GM19463 (cell line): ENCODE measurements at regions not wholly inside any gene's neighbourhood (a gene's known extent, or its start where the extent isn't known, plus 50 kb on each side); places are given as distances from the start of the nearest gene placed in this dataset.

Experiments
- ATAC-seq: cut with Tn5 transposase; IDR thresholded peaks from one replicate; pipeline ENCODE4 v1.9.1; 2021; ENCODE audit warnings: mild to moderate bottlenecking, moderate library complexity; ENCODE audit not compliant: unreplicated experiment

- ATAC-seq = no peak
Measured at GRCh38 chr4:125434136-125434535, 119.4 kb downstream of the FAT4 start.

GRCh38 chr4:125440814-125441213 lies 126.1 kb downstream of the FAT4 start:
- no peak for ATAC-seq

DNA sequence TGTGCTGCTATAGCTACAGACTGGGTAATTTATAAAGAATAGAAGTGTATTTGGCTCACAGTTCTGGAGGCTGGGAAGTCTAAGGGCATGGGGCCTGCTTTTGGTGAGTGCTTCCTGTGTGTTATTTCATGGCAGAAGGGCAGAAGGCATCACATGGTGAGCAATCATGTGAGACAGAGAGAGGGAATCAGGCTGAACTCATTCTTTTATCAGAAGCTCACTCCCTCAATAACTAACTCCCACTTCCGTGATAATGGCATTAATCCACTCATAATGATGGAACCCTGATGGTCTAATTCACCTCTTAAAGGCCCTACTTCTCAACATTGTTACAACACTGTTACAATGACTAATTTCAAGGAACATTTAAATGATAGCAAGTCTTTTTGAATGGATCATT lies 129.4 kb downstream of the FAT4 start:
- no peak for ATAC-seq

GRCh38 chr4:125445525-125445924 lies 130.8 kb downstream of the FAT4 start:
- no peak for ATAC-seq

- no peak for ATAC-seq
Measured at GRCh38 chr4:125447551-125448290, 133.0 kb downstream of the FAT4 start.

- ATAC-seq = no peak
Measured at GRCh38 chr4:125456075-125456474, 141.3 kb downstream of the FAT4 start.

- no peak for ATAC-seq
Measured at GRCh38 chr4:125459531-125459930, 144.8 kb downstream of the FAT4 start.

DNA sequence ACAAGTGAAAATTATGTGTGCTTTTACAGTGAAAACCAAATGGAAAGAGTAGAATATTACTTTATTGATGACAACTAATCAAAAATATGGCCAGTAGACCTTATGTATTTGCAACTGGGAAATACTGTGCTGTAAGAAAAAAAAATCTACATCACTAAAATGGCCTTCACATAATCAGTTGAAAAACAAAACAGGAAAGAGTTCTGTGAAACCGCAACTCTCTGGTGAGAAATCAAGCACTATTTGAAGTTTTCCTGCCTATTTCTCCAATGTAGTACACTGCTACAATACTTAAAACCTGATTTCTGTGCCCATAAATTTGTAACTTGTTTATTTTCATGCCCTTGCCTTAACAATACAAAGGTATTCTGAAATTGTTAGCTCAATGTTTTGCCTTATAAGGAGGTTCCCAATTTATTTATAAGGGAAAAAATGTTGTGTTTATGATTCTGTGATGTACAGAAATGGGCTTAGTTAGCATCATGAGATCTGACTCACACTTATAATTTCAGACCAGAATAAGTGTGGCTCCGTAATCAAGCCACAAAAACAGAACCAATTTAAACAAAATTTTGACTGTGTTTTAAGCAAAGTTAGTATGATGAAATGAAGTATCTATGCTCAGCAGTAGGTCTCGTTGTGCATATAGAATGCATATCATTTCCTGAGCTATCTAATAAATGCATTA lies 147.1 kb downstream of the FAT4 start:
- ATAC-seq = no peak

DNA sequence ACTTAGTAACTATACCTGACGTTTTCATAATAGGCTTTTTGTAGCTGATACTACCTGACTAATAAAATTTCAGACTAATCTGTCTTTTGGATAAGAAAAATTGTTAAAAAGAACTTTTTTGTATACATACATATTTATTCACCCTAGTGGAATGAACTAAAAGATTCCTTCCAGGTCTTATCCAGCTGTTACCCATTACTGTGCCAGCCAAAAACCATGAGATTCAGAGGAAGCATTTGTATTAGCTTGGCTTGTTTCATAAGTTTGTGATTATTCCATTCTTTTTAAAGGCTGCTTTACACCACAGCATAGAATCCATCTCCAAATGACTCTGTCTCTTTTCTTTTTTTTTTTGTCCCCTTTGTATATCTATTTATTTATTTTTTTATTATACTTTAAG lies 149.4 kb downstream of the FAT4 start:
- ATAC-seq = no peak

- ATAC-seq = no peak
Measured at GRCh38 chr4:125481334-125482045, 166.7 kb downstream of the FAT4 start.

DNA sequence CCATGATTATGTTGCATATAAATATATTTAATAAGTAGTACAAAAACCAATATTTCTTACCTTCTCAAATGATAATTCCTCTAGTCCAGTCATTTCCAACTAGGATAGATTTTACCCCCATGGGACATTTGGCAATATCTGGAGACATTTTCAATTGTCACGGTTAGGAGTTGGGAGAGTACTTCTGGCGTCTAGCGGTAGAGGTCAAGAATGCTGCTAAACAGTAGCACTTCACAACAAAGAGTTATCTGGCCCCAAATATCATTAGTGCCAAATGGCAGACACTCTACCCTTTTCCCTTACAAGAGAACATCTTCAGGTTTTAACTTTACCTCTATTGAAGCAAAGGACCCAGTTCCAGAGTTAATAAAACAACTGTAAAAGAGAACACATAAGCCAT lies 168.1 kb downstream of the FAT4 start:
- ATAC-seq = no peak

DNA sequence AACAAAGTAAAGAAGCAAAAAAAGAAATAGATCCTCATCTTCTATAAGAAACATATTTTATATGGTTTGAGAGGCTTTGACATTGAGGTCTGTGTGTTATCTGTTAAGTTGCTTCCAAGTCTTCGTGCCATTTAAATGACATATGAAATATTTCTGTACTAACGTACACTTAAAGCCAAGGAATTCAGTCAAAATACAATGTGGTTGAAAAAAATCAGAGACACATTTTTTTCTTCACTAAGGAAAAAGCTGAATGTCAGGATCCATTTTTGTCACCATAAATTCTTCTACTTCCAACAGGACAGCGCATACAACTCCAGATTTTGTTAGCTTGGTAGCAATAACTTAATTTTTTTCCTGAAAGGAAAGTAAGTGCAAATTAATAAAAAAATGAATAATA lies 168.5 kb downstream of the FAT4 start:
- no peak for ATAC-seq

DNA sequence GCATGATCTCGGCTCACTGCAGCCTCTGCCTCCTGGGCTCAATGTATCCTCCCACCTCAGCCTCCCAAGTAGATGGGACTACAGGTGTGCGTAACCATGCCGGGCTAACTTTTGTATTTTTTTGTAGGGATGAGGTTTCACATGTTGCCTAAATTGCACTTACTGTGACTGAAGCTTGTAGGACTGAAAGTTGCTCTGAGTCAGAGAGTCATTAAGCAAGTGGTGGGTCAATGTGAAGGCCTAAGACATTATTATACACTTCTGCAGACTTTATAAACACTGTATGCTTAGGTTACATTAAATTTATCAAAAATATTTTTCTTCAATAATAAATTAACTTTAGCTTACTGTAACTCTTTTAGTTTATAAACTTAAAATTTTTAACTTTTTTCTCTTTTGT lies 170.2 kb downstream of the FAT4 start:
- ATAC-seq = no peak

- no peak for ATAC-seq
Measured at GRCh38 chr4:125486351-125486750, 171.6 kb downstream of the FAT4 start.

GRCh38 chr4:125489952-125490690 lies 175.4 kb downstream of the FAT4 start:
- ATAC-seq = no peak

GRCh38 chr4:125492957-125493356 lies 178.2 kb downstream of the FAT4 start:
- no peak for ATAC-seq

GRCh38 chr4:125497861-125498260 lies 183.1 kb downstream of the FAT4 start:
- no peak for ATAC-seq

- ATAC-seq = no peak
Measured at GRCh38 chr4:125498981-125499380, 184.2 kb downstream of the FAT4 start.

GRCh38 chr4:125501090-125501489 lies 186.3 kb downstream of the FAT4 start:
- no peak for ATAC-seq

DNA sequence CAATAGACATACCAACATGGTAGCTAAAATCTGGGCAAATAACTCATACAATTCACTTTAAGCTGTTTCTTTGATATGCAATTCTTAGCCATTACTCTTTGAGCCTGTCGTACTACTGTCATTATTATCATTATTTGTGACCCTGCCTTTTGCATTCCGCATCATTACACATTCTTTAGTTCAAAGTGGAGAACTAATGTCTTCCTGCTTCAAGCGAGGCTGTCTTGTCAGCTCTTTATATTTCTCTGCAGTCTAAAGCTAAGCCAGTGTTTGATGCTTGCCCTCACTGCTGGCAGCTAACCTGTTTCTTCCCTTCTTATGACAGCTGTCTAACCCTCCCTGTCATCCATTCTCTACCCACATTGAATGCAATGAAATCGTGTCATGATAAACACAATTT lies 186.8 kb downstream of the FAT4 start:
- no peak for ATAC-seq

- no peak for ATAC-seq
Measured at GRCh38 chr4:125505621-125506020, 190.9 kb downstream of the FAT4 start.
